ENCODE measurements at regions not wholly inside any gene's neighbourhood (a gene's known extent, or its start where the extent isn't known, plus 50 kb on each side); places are given as distances from the start of the nearest gene placed in this dataset.

DNA sequence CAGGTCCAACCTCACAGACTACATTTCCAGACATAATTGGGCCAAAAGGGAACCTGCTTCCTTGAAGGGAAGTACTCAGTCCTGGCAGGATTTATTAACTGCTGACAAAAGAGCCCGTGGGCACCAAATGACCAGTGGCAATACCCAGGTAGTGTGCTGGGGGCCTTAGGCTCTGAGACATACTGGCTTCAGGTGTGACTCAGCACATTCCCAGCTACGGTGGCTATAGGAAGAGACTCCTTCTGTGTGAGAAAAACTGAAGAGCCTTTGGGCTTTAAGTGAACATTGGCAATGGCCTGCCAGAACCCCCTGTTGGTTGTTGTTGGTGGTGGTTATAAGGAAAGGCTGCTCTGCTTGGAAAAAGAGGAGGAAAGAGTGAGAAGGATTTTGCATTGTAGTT lies 401.8 kb downstream of the KCNJ3 start:
- TF ChIP-seq, protein P1, sequence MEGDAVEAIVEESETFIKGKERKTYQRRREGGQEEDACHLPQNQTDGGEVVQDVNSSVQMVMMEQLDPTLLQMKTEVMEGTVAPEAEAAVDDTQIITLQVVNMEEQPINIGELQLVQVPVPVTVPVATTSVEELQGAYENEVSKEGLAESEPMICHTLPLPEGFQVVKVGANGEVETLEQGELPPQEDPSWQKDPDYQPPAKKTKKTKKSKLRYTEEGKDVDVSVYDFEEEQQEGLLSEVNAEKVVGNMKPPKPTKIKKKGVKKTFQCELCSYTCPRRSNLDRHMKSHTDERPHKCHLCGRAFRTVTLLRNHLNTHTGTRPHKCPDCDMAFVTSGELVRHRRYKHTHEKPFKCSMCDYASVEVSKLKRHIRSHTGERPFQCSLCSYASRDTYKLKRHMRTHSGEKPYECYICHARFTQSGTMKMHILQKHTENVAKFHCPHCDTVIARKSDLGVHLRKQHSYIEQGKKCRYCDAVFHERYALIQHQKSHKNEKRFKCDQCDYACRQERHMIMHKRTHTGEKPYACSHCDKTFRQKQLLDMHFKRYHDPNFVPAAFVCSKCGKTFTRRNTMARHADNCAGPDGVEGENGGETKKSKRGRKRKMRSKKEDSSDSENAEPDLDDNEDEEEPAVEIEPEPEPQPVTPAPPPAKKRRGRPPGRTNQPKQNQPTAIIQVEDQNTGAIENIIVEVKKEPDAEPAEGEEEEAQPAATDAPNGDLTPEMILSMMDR (IDR thresholded peaks at IDR 0.05; ENCODE audit: low read depth, low read length, poor library complexity, severe bottlenecking) = no peak
- no peak for TF ChIP-seq EZH2phosphoT487 (IDR thresholded peaks at IDR 0.05; ENCODE audit: borderline replicate concordance, low read length)

Data from DOHH2 (cell line).